ENCODE measurements at regions not wholly inside any gene's neighbourhood (a gene's known extent, or its start where the extent isn't known, plus 50 kb on each side); places are given as distances from the start of the nearest gene placed in this dataset.

DNA sequence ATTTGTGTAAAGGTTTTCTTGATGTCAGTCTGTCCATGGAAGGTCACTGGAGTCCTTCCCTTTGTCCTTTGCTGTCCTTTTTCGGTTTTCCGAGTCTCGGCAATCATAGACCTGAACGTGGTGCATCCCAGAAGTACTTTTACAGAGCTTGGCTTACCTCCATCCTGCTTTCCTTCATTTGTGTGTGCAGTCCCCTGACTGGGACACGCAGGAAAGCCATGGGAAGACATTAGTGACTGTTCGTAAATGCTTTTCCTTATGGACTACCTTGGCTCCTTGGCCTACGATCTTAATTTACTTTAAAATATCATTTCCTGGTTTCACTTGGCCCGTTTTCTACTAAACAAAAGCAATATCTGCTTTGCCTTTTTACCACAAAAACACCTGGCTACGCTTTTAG lies 328.4 kb upstream of the RARB start:
- H3K9me3 ChIP-seq (ENCODE audit: control insufficient read depth, low read length): no peaks in the 10 kb centered on the region
- H3K27me3 ChIP-seq (ENCODE audit: control insufficient read depth, insufficient read depth): no peaks in the 10 kb centered on the region
- 74% methylated on average over 9 of the region's 9 CpGs for WGBS
- H3K27ac ChIP-seq (ENCODE audit: low read length): no peak overlapping the region
- DNase-seq (no peak), ATAC-seq (no peak)
- intact Hi-C loops (cut with DNase I): no loop called here
- H3K4me1 ChIP-seq (ENCODE audit: control insufficient read depth, insufficient read depth, low read length): no peaks in the 10 kb centered on the region
- H3K4me3 ChIP-seq (ENCODE audit: low read length): no peak overlapping the region

DNA sequence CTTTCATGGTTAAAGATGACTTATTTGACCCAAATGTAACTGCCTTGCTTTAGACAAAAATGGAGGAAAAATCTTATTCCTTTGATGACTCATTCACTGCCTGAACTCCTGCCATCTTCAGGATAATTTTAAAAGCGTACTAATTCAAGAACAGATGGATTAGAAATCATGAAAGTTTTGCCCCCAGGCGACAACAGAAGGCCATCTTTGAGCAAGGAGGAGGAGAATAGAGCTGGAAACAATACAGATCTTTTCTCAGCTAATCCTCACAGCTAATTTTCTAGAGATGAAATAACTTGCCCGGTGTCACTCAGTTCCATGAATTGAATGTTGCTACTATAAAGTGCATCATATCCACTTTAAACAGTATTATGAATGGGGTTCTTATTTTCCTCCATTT lies 324.7 kb upstream of the RARB start:
- no peak overlapping the region for H3K27ac ChIP-seq (ENCODE audit: low read length)
- DNase-seq (no peak), ATAC-seq (no peak)
- no peak overlapping the region for H3K4me3 ChIP-seq (ENCODE audit: low read length)
- H3K4me1 ChIP-seq (ENCODE audit: control insufficient read depth, insufficient read depth, low read length): no peaks in the 10 kb centered on the region
- WGBS: 82% methylated on average over 3 of the region's 3 CpGs
- intact Hi-C loops (cut with DNase I): no loop called here
- H3K9me3 ChIP-seq (ENCODE audit: control insufficient read depth, low read length): no peaks in the 10 kb centered on the region
- no peaks in the 10 kb centered on the region for H3K27me3 ChIP-seq (ENCODE audit: control insufficient read depth, insufficient read depth)

DNA sequence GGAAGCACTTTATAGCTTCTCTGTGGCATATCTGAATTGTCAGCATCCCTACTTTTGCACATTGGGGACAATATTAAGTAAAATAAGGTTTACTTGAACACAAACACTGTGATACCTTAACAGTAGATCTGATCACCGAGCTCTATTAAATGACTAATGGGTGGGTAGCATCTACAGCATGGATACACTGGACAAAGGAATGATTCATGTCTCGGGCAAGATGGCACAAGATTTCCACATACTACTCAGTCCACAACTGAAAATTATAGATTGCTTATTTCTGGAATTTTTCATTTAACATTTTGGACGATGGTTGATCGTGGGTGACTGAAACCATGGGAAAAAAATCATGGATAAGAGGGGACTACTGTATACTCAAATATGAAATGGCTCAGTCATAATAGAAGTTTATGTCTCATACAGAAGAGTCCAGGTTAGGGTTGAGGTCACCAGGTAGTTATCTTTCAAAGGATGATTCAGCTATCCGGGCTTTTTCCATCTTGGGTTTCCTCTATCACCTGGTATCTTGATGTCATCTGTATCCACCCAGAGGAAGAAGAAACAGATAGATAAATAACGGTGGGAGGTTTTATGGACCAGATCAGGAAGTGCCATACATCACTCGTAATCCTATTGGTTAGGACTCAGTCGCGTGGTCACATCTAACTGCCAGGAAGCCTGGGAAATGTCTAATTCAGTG lies 320.0 kb upstream of the RARB start:
- no peak for ATAC-seq
- H3K9me3 ChIP-seq (ENCODE audit: control insufficient read depth, low read length): no peaks in the 10 kb centered on the region
- H3K27me3 ChIP-seq (ENCODE audit: control insufficient read depth, insufficient read depth): no peaks in the 10 kb centered on the region
- H3K4me1 ChIP-seq (ENCODE audit: control insufficient read depth, insufficient read depth, low read length): no peaks in the 10 kb centered on the region
- H3K4me3 ChIP-seq (ENCODE audit: low read length): no peak overlapping the region
- no peak for DNase-seq
- 87% methylated on average over 9 of the region's 9 CpGs for WGBS
- H3K27ac ChIP-seq (ENCODE audit: low read length): no peak overlapping the region
- intact Hi-C loops (cut with DNase I): no loop called here

DNA sequence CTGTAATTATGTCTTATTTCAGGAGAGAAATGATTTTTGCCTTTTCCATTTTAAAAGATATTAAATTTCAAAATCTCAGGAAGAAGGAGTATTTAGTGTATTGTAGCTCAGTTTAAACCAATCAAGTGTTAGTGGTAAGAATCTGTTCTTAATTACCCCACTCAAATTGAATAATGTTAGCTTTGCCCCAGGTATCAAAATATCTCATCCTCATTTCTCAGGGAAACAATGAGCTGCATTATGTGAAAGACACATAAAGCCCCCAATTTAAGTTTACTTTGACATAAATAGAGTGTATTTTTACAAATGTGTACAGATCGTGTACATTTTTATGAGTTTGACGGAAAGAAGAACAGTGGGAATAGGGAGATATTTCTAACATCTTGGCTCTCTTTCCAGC lies 317.4 kb upstream of the RARB start:
- DNase-seq (no peak), ATAC-seq (no peak)
- no peaks in the 10 kb centered on the region for H3K27me3 ChIP-seq (ENCODE audit: control insufficient read depth, insufficient read depth)

DNA sequence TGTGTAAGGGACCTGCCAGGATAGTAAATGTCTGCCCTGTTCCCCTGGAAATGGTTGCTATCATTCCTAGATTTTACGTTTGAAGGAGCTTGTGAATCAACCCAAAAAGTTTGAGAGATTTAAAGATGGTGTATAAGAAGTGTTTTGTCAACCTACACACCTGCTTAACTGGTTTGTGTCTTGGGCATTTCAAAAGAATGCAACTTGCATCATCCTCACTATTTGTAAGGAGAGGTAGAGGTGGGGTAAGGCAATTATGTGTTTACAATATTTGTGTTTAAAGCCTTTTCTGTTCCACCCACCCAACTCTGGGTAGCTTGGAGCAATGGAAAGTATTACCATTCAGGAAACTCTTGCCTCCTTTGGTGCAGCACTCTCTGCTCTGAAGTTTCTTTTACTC lies 314.2 kb upstream of the RARB start:
- 83% methylated on average over 1 of the region's 1 CpG for WGBS
- no peaks in the 10 kb centered on the region for H3K27me3 ChIP-seq (ENCODE audit: control insufficient read depth, insufficient read depth)
- no peaks in the 10 kb centered on the region for H3K9me3 ChIP-seq (ENCODE audit: control insufficient read depth, low read length)
- no peak for ATAC-seq
- DNase-seq: no peak
- no peak overlapping the region for H3K27ac ChIP-seq (ENCODE audit: low read length)
- intact Hi-C loops (cut with DNase I): no loop called here
- H3K4me1 ChIP-seq (ENCODE audit: control insufficient read depth, insufficient read depth, low read length): no peaks in the 10 kb centered on the region
- no peak overlapping the region for H3K4me3 ChIP-seq (ENCODE audit: low read length)

More for the DNA sequence above, 317.4 kb upstream of the RARB start:
- Histone ChIP-seq H3K4me3 (ENCODE audit: low read length) (no peak overlapping the region), H3K27ac (ENCODE audit: low read length) (no peak overlapping the region), H3K4me1 (ENCODE audit: control insufficient read depth, insufficient read depth, low read length) (no peaks in the 10 kb centered on the region), H3K9me3 (ENCODE audit: control insufficient read depth, low read length) (no peaks in the 10 kb centered on the region)
- intact Hi-C loops (cut with DNase I): no loop called here
- 72% methylated on average over 2 of the region's 2 CpGs for WGBS

DNA sequence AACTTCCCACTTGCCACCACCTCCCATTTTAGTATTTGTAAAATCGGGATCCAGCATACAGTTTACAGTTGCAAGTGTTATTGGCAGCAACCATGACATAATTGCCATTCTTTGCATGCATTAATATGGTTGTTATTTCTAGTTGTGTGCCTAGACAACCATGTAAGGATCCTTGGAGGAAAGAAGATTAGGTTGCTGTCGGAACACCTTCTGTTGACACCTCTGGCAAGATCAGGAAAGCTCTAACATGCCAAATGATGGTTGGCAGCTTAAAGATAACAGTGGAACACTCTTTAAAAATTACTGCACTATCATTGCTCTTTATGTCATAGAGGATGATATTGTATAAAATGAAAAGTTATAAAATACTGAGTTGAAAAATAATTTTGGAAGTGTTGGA lies 313.5 kb upstream of the RARB start:
- 66% methylated on average over 2 of the region's 2 CpGs for WGBS
- H3K9me3 ChIP-seq (ENCODE audit: control insufficient read depth, low read length): no peaks in the 10 kb centered on the region
- intact Hi-C loops (cut with DNase I): no loop called here
- no peak overlapping the region for H3K27ac ChIP-seq (ENCODE audit: low read length)
- no peak for DNase-seq
- H3K27me3 ChIP-seq (ENCODE audit: control insufficient read depth, insufficient read depth): no peaks in the 10 kb centered on the region
- no peak overlapping the region for H3K4me3 ChIP-seq (ENCODE audit: low read length)
- no peaks in the 10 kb centered on the region for H3K4me1 ChIP-seq (ENCODE audit: control insufficient read depth, insufficient read depth, low read length)
- ATAC-seq: peak; percentile 32 to 62

DNA sequence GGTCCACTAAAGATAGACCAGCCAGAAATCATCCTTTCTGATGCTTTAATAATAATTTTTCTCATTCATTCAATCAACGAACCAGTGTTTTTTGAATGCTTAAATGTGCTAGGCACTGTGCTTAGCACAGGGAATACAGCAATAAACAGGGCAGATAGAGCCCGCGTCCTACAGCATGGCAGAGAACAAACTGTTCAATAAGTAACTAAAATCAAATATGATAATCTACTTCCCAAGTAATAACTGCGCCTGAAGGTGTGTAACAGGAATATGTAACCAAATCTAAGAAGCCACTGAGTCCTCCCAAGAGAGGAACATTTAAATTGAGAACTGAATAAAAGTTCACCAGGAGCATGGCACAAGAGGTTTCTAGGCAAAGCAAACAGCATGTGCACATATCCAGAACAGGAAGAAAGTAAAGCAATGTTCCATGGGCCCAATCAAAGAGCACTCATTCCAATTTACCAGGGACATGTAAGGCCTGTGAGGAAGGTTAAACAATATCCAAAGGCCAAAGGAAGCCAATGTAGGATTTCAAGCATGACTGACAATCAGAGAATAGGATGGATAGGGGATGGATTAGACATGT lies 311.0 kb upstream of the RARB start:
- DNase-seq (no peak), ATAC-seq (no peak)
- H3K4me3 ChIP-seq (ENCODE audit: low read length): no peak overlapping the region
- peaks cover 2% of the 10 kb centered on the region for H3K4me1 ChIP-seq (ENCODE audit: control insufficient read depth, insufficient read depth, low read length)
- intact Hi-C loops (cut with DNase I): no loop called here
- no peaks in the 10 kb centered on the region for H3K9me3 ChIP-seq (ENCODE audit: control insufficient read depth, low read length)
- H3K27me3 ChIP-seq (ENCODE audit: control insufficient read depth, insufficient read depth): no peaks in the 10 kb centered on the region
- no peak overlapping the region for H3K27ac ChIP-seq (ENCODE audit: low read length)
- WGBS: 92% methylated on average over 4 of the region's 4 CpGs

DNA sequence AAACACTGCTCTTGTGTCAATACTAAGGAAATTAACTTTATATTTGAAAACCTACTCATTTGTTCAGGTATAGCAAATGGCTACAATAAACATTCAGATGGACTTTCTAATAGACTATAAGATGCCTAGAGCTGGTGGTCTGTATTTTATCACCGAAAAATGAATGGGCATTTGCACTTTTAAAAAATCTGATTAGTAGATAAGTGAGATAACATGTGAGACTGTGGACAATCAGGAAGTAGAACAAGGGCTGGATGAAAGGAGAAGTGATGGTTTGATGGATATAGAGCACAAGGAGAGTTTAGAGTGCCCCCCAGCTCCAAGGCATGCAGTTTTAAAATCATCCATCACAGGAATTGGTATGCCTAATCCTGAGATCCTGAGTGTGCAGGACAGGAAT lies 308.4 kb upstream of the RARB start:
- intact Hi-C loops (cut with DNase I): no loop called here
- DNase-seq (no peak), ATAC-seq (no peak)
- H3K4me3 ChIP-seq (ENCODE audit: low read length): no peak overlapping the region
- WGBS: 97% methylated on average over 1 of the region's 1 CpG
- no peak overlapping the region for H3K27ac ChIP-seq (ENCODE audit: low read length)
- no peaks in the 10 kb centered on the region for H3K9me3 ChIP-seq (ENCODE audit: control insufficient read depth, low read length)
- H3K4me1 ChIP-seq (ENCODE audit: control insufficient read depth, insufficient read depth, low read length): peaks cover 2% of the 10 kb centered on the region
- no peaks in the 10 kb centered on the region for H3K27me3 ChIP-seq (ENCODE audit: control insufficient read depth, insufficient read depth)

DNA sequence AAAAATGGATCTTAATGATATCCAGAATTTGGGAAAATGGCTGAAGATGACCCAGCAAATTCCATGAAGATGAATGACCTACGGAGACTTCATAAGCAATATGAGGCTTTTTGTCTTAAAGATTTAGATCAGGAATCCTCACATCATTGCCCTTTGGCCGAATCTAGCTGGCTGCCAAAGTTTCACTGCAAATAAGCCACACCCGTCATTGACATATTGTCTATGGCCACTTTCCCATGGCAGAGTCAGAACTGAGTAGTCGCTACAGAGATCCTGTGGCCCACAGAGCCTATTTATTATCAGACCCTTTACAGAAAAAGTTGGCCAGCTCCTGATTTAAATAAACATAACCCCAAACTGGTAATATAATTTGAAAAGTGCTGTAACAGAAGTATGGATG lies 307.4 kb upstream of the RARB start:
- whole genome bisulfite sequencing: 65% methylated on average over 4 of the region's 4 CpGs
- intact Hi-C loops (cut with DNase I): no loop called here
- Histone ChIP-seq H3K4me1 (ENCODE audit: control insufficient read depth, insufficient read depth, low read length) (peaks cover 2% of the 10 kb centered on the region), H3K9me3 (ENCODE audit: control insufficient read depth, low read length) (no peaks in the 10 kb centered on the region), H3K27me3 (ENCODE audit: control insufficient read depth, insufficient read depth) (no peaks in the 10 kb centered on the region), H3K4me3 (ENCODE audit: low read length) (no peak overlapping the region), H3K27ac (ENCODE audit: low read length) (no peak overlapping the region)
- DNase-seq (no peak), ATAC-seq (no peak)

DNA sequence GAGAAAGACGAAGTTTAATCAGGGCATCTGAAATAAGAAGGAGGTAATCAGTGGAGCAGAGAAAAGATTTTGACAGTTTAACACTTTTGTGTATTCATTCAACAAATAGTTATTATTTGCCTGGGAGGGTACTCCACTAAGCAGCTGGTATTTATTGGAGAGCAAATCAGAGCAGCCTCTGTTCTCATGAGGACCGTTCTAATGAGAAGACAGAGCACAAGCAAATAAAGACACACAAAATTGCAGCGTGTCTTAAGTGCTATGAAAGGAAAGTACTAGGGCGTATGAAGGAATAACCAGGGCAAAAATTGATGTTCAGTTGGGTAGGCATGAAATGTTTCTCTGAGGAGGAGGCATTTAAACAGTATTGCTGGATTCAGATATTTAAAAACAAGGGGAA lies 302.9 kb upstream of the RARB start:
- peaks cover 2% of the 10 kb centered on the region for H3K4me1 ChIP-seq (ENCODE audit: control insufficient read depth, insufficient read depth, low read length)
- H3K4me3 ChIP-seq (ENCODE audit: low read length): no peak overlapping the region
- intact Hi-C loops (cut with DNase I): no loop called here
- no peak overlapping the region for H3K27ac ChIP-seq (ENCODE audit: low read length)
- no peak for ATAC-seq
- H3K9me3 ChIP-seq (ENCODE audit: control insufficient read depth, low read length): no peaks in the 10 kb centered on the region
- H3K27me3 ChIP-seq (ENCODE audit: control insufficient read depth, insufficient read depth): no peaks in the 10 kb centered on the region
- WGBS: 84% methylated on average over 4 of the region's 4 CpGs
- DNase-seq: no peak

DNA sequence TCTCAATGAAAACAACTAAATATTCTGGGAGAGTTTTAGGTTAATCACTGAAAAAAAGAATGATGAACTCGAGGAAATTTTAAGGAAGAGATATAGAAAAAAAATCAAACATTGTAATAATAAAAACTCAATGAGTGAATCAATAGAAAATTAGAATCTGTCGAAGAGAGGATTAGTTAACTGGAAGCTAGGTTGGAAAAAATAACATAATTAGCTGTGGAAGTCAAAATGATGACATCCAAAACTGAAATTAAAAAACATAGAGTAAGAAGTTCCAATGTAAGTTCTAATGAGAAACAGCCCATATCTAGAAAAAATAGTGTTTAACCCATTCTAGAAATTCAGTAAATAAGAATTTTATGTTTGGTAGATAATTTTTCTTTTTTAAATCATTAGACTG lies 299.3 kb upstream of the RARB start:
- no peak for ATAC-seq
- Histone ChIP-seq H3K4me3 (ENCODE audit: low read length) (no peak overlapping the region), H3K9me3 (ENCODE audit: control insufficient read depth, low read length) (no peaks in the 10 kb centered on the region), H3K27me3 (ENCODE audit: control insufficient read depth, insufficient read depth) (no peaks in the 10 kb centered on the region), H3K27ac (ENCODE audit: low read length) (no peak overlapping the region), H3K4me1 (ENCODE audit: control insufficient read depth, insufficient read depth, low read length) (no peaks in the 10 kb centered on the region)
- intact Hi-C loops (cut with DNase I): no loop called here
- DNase-seq: no peak
- 81% methylated on average over 2 of the region's 2 CpGs for WGBS

Data from right cardiac atrium (tissue), 5 donors.